Muscle of leg (tissue), 3 donors: ENCODE measurements at regions not wholly inside any gene's neighbourhood (a gene's known extent, or its start where the extent isn't known, plus 50 kb on each side); places are given as distances from the start of the nearest gene placed in this dataset.

ENCODE experiments used
- DNase-seq: peaks from one replicate; pipeline ENCODE4 v3.0.0; 2013
- H3K27ac ChIP-seq: one replicate; pipeline ENCODE4 v1.5.1; 2013; ENCODE audit warnings: mild to moderate bottlenecking, low read length, control low read depth
- H3K27me3 ChIP-seq: one replicate; pipeline ENCODE4 v1.6.1; 2013; ENCODE audit warnings: low read length; ENCODE audit not compliant: control insufficient read depth, insufficient read depth
- H3K36me3 ChIP-seq: one replicate; pipeline ENCODE4 v1.6.1; 2013; ENCODE audit warnings: low read length; ENCODE audit not compliant: control insufficient read depth, insufficient read depth
- H3K4me1 ChIP-seq: one replicate; pipeline ENCODE4 v1.6.1; 2013; ENCODE audit warnings: low read length; ENCODE audit not compliant: control insufficient read depth, insufficient read depth
- H3K4me3 ChIP-seq: one replicate; pipeline ENCODE4 v1.5.1; 2013; ENCODE audit warnings: low read length, control low read depth
- H3K9me3 ChIP-seq: replicated peaks from 2 replicates; pipeline ENCODE4 v1.6.1; 2013; ENCODE audit warnings: low read depth, low read length; ENCODE audit not compliant: control insufficient read depth
- WGBS: methylation state at CpG from one replicate; pipeline ENCODE4 v1.1.5; 2013; ENCODE audit warnings: missing lambda C conversion rate; ENCODE audit not compliant: insufficient coverage; 5-methylcytosine and 5-hydroxymethylcytosine counted together

GRCh38 chr9:95735701-95736100, 139.8 kb upstream of the ERCC6L2 start:
- no CpG with 5 or more reads among the region's 1 CpG for WGBS
- Histone ChIP-seq H3K27me3 (peaks cover 5% of the 10 kb centered on the region), H3K4me3 (no peak overlapping the region), H3K36me3 (no peaks in the 10 kb centered on the region), H3K27ac (no peak overlapping the region), H3K9me3 (no peaks in the 10 kb centered on the region), H3K4me1 (no peaks in the 10 kb centered on the region)
- DNase-seq, result no peak

GRCh38 chr9:95733741-95734666, 141.5 kb upstream of the ERCC6L2 start:
- DNase-seq, result no peak
- no peaks in the 10 kb centered on the region for H3K9me3 ChIP-seq
- no peak overlapping the region for H3K4me3 ChIP-seq
- WGBS, result 95% methylated on average over 7 of the region's 12 CpGs
- H3K27me3 ChIP-seq, result peaks cover 5% of the 10 kb centered on the region
- H3K27ac ChIP-seq, result no peak overlapping the region
- no peaks in the 10 kb centered on the region for H3K36me3 ChIP-seq
- no peaks in the 10 kb centered on the region for H3K4me1 ChIP-seq

GRCh38 chr9:95732802-95733688, 142.4 kb upstream of the ERCC6L2 start:
- peaks cover 2% of the 10 kb centered on the region for H3K27me3 ChIP-seq
- H3K36me3 ChIP-seq, result no peaks in the 10 kb centered on the region
- DNase-seq, result no peak
- WGBS, result 61% methylated on average over 3 of the region's 6 CpGs
- no peaks in the 10 kb centered on the region for H3K9me3 ChIP-seq
- H3K4me3 ChIP-seq, result no peak overlapping the region
- no peak overlapping the region for H3K27ac ChIP-seq
- no peaks in the 10 kb centered on the region for H3K4me1 ChIP-seq

- no CpG with 5 or more reads among the region's 3 CpGs for WGBS
- no peak overlapping the region for H3K4me3 ChIP-seq
- no peak overlapping the region for H3K27ac ChIP-seq
- no peak for DNase-seq
- no peaks in the 10 kb centered on the region for H3K9me3 ChIP-seq
- H3K4me1 ChIP-seq, result no peaks in the 10 kb centered on the region
- no peaks in the 10 kb centered on the region for H3K36me3 ChIP-seq
- peaks cover under 1% of the 10 kb centered on the region for H3K27me3 ChIP-seq
These were observed 143.6 kb upstream of the ERCC6L2 start for GRCh38 chr9:95731876-95732275.

GRCh38 chr9:95729669-95730368, 145.7 kb upstream of the ERCC6L2 start:
- Histone ChIP-seq H3K27me3 (no peaks in the 10 kb centered on the region), H3K36me3 (no peaks in the 10 kb centered on the region), H3K4me3 (no peak overlapping the region), H3K4me1 (no peaks in the 10 kb centered on the region), H3K9me3 (no peaks in the 10 kb centered on the region), H3K27ac (no peak overlapping the region)
- no peak for DNase-seq
- WGBS, result 95% methylated on average over 3 of the region's 5 CpGs

GRCh38 chr9:95729046-95729445, 146.4 kb upstream of the ERCC6L2 start:
- no peaks in the 10 kb centered on the region for H3K9me3 ChIP-seq
- H3K4me3 ChIP-seq, result no peak overlapping the region
- H3K27ac ChIP-seq, result no peak overlapping the region
- 82% methylated on average over 24 of the region's 34 CpGs for WGBS
- no peaks in the 10 kb centered on the region for H3K4me1 ChIP-seq
- DNase-seq, result no peak
- no peaks in the 10 kb centered on the region for H3K27me3 ChIP-seq
- no peaks in the 10 kb centered on the region for H3K36me3 ChIP-seq

- no peak overlapping the region for H3K4me3 ChIP-seq
- H3K36me3 ChIP-seq, result no peaks in the 10 kb centered on the region
- H3K27ac ChIP-seq, result no peak overlapping the region
- H3K4me1 ChIP-seq, result no peaks in the 10 kb centered on the region
- H3K27me3 ChIP-seq, result no peaks in the 10 kb centered on the region
- WGBS, result 89% methylated on average over 6 of the region's 7 CpGs
- no peaks in the 10 kb centered on the region for H3K9me3 ChIP-seq
- DNase-seq, result no peak
These were observed 147.5 kb upstream of the ERCC6L2 start for GRCh38 chr9:95727947-95728520.

- WGBS, result no CpG with 5 or more reads among the region's 2 CpGs
- no peaks in the 10 kb centered on the region for H3K36me3 ChIP-seq
- no peaks in the 10 kb centered on the region for H3K9me3 ChIP-seq
- no peak overlapping the region for H3K4me3 ChIP-seq
- DNase-seq, result peak; percentile 68
- no peaks in the 10 kb centered on the region for H3K4me1 ChIP-seq
- no peaks in the 10 kb centered on the region for H3K27me3 ChIP-seq
- H3K27ac ChIP-seq, result no peak overlapping the region
These were observed 148.7 kb upstream of the ERCC6L2 start for GRCh38 chr9:95726756-95727155.

GRCh38 chr9:95725045-95725444, 150.4 kb upstream of the ERCC6L2 start:
- Histone ChIP-seq H3K27ac (no peak overlapping the region), H3K36me3 (no peaks in the 10 kb centered on the region), H3K9me3 (no peaks in the 10 kb centered on the region), H3K4me1 (no peaks in the 10 kb centered on the region), H3K27me3 (no peaks in the 10 kb centered on the region), H3K4me3 (no peak overlapping the region)
- DNase-seq, result no peak
- WGBS, result 92% methylated on average over 2 of the region's 4 CpGs
